ENCODE measurements at regions not wholly inside any gene's neighbourhood (a gene's known extent, or its start where the extent isn't known, plus 50 kb on each side); places are given as distances from the start of the nearest gene placed in this dataset.

DNA sequence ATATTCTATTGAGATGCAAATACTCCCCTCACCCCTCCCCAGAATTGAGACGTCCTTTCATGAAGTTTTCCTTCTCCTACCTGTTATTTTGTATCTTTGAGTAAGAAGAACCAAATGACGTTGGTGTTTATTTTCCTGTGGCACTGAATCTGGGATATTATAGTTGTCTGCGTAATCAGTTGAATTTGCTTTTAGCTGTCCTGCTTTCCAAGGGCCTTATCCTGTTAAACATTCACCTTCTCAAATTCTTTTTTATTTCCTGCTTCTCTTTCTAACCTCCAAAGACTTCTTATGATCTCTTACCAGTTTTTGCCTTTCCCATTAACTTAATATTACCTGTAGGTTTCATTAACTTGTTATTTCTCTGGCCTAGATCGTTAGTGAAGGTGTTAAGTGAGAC is 1254.9 kb upstream of the WWC1 start (continued):
- TF ChIP-seq, protein P1, sequence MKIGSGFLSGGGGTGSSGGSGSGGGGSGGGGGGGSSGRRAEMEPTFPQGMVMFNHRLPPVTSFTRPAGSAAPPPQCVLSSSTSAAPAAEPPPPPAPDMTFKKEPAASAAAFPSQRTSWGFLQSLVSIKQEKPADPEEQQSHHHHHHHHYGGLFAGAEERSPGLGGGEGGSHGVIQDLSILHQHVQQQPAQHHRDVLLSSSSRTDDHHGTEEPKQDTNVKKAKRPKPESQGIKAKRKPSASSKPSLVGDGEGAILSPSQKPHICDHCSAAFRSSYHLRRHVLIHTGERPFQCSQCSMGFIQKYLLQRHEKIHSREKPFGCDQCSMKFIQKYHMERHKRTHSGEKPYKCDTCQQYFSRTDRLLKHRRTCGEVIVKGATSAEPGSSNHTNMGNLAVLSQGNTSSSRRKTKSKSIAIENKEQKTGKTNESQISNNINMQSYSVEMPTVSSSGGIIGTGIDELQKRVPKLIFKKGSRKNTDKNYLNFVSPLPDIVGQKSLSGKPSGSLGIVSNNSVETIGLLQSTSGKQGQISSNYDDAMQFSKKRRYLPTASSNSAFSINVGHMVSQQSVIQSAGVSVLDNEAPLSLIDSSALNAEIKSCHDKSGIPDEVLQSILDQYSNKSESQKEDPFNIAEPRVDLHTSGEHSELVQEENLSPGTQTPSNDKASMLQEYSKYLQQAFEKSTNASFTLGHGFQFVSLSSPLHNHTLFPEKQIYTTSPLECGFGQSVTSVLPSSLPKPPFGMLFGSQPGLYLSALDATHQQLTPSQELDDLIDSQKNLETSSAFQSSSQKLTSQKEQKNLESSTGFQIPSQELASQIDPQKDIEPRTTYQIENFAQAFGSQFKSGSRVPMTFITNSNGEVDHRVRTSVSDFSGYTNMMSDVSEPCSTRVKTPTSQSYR (CRISPR knock-in tag; IDR thresholded peaks at IDR 0.05), result no peak
- no peak for TF ChIP-seq MAX (CRISPR knock-in tag; IDR thresholded peaks at IDR 0.05)
- TF ChIP-seq, protein P2, sequence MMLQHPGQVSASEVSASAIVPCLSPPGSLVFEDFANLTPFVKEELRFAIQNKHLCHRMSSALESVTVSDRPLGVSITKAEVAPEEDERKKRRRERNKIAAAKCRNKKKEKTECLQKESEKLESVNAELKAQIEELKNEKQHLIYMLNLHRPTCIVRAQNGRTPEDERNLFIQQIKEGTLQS (CRISPR knock-in tag; conservative IDR thresholded peaks at IDR 0.05), result no peak
- TF ChIP-seq ZNF138 (CRISPR knock-in tag; conservative IDR thresholded peaks at IDR 0.05), result no peak
- no peak for TF ChIP-seq FOXP1 (CRISPR knock-in tag; IDR thresholded peaks at IDR 0.05; ENCODE audit: borderline replicate concordance)
- TF ChIP-seq NFATC4 (CRISPR knock-in tag; IDR thresholded peaks at IDR 0.05), result no peak
- TF ChIP-seq FOXJ3 (CRISPR knock-in tag; IDR thresholded peaks at IDR 0.05; ENCODE audit: borderline replicate concordance), result no peak
- TF ChIP-seq ESRRA (CRISPR knock-in tag; IDR thresholded peaks at IDR 0.05; ENCODE audit: borderline replicate concordance), result no peak
- TF ChIP-seq ZNF416 (CRISPR knock-in tag; IDR thresholded peaks at IDR 0.05), result no peak

GRCh38 chr5:167049043-167049663 is 1242.3 kb upstream of the WWC1 start:
- Mint-ChIP-seq H3K4me3 (no peak overlapping the region), H3K4me1 (peaks cover 10% of the 10 kb centered on the region), H3K27me3 (ENCODE audit: low read depth) (no peaks in the 10 kb centered on the region), H3K27ac (no peak overlapping the region), H3K9me3 (peaks cover 1% of the 10 kb centered on the region; the same call in 1 of the 2 replicates), H3K36me3 (no peaks in the 10 kb centered on the region)
- peak; percentile 60 for ATAC-seq
- TF ChIP-seq, protein P3, sequence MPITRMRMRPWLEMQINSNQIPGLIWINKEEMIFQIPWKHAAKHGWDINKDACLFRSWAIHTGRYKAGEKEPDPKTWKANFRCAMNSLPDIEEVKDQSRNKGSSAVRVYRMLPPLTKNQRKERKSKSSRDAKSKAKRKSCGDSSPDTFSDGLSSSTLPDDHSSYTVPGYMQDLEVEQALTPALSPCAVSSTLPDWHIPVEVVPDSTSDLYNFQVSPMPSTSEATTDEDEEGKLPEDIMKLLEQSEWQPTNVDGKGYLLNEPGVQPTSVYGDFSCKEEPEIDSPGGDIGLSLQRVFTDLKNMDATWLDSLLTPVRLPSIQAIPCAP (CRISPR knock-in tag; IDR thresholded peaks at IDR 0.05), result no peak
- peak; percentile 56 for TF ChIP-seq CTCF (IDR thresholded peaks at IDR 0.05)
- no peak for TF ChIP-seq CBFB (CRISPR knock-in tag; IDR thresholded peaks at IDR 0.05; ENCODE audit: low read depth)
- TF ChIP-seq, protein P4, sequence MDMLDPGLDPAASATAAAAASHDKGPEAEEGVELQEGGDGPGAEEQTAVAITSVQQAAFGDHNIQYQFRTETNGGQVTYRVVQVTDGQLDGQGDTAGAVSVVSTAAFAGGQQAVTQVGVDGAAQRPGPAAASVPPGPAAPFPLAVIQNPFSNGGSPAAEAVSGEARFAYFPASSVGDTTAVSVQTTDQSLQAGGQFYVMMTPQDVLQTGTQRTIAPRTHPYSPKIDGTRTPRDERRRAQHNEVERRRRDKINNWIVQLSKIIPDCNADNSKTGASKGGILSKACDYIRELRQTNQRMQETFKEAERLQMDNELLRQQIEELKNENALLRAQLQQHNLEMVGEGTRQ (CRISPR knock-in tag; IDR thresholded peaks at IDR 0.05), result peak; percentile 72
- ChIA-PET CTCF (interaction anchor here (0.8 to 2.9 kb wide), 6 partner anchors 19 to 196 kb away, joined by 3 to 29 read pairs (median 6); partner anchors contain the start of gene TENM2), POLR2A (no interaction called here)
- DNase-seq (ENCODE audit: low spot score), result peak; percentile 45

DNA sequence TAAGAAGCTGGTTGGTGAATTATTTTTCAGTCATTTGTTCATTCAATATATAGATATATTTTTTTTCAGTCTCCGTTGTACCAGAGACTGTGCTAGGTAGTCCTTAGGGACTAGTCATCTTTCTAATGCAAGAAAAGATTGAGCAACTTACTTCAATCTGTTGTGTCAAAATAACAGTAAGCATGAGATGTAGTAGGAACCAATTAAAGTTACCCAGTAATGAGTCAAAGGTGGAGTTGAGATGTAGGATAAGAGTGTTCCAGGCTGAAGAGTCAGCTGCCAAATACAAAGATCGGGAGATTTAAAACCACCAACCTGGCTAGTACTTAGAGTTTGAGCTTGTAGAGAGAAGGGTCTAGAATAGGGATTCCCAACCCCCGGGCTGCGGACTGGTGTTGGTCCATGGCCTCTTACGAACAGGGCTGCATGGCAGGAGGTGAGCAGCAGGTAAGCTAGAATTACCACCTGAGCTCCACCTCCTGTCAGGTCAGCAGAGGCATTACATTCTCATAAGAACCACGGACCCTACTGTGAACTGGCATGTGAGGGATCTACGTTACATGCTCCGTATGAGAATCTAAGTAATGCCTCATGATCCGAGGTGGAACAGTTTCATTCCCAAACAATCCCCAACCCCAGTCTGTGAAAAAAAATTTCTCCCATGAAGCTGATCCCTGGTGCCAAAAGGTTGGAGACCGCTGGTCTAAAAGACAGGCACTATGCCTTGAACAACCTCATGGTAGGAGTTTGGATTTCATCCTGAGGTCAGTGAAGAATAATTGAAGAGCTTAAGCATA is 1241.5 kb upstream of the WWC1 start:
- H3K4me1 Mint-ChIP-seq, result peaks cover 10% of the 10 kb centered on the region
- ChIA-PET CTCF (interaction anchor here (0.5 to 2.9 kb wide), 23 partner anchors 9 to 997 kb away, joined by 3 to 29 read pairs (median 4); partner anchors contain the start of gene TENM2), POLR2A (interaction anchor here (0.7 kb wide), 1 partner anchor 523 kb away, joined by 3 read pairs; no protein-coding TSS in a partner anchor)
- ATAC-seq, result peak; percentile 82
- H3K27ac Mint-ChIP-seq, result 0 out of 2 replicates have a peak overlapping the region, but pooled peaks have one; percentile 1
- H3K27me3 Mint-ChIP-seq (ENCODE audit: low read depth), result no peaks in the 10 kb centered on the region
- no peak for TF ChIP-seq SOX15 (CRISPR knock-in tag; IDR thresholded peaks at IDR 0.05)
- TF ChIP-seq, protein P5, sequence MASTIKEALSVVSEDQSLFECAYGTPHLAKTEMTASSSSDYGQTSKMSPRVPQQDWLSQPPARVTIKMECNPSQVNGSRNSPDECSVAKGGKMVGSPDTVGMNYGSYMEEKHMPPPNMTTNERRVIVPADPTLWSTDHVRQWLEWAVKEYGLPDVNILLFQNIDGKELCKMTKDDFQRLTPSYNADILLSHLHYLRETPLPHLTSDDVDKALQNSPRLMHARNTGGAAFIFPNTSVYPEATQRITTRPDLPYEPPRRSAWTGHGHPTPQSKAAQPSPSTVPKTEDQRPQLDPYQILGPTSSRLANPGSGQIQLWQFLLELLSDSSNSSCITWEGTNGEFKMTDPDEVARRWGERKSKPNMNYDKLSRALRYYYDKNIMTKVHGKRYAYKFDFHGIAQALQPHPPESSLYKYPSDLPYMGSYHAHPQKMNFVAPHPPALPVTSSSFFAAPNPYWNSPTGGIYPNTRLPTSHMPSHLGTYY (CRISPR knock-in tag; IDR thresholded peaks at IDR 0.05), result no peak
- no peak; the same call in 1 of the 2 replicates for TF ChIP-seq ZNF423 (CRISPR knock-in tag; IDR thresholded peaks at IDR 0.05)
- no peak for TF ChIP-seq RELA (CRISPR knock-in tag; IDR thresholded peaks at IDR 0.05; ENCODE audit: borderline replicate concordance)
- H3K9me3 Mint-ChIP-seq, result peaks cover 10% of the 10 kb centered on the region
- 0 out of 2 replicates have a peak, but pooled peaks cover 3% of the 10 kb centered on the region for H3K36me3 Mint-ChIP-seq
- no peak overlapping the region for H3K4me3 Mint-ChIP-seq
- DNase-seq (ENCODE audit: low spot score), result peak; percentile 22
